ENCODE measurements at regions not wholly inside any gene's neighbourhood (a gene's known extent, or its start where the extent isn't known, plus 50 kb on each side); places are given as distances from the start of the nearest gene placed in this dataset.

GRCh38 chr5:135680713-135681112 lies 101.9 kb upstream of the CXCL14 start:
- Histone ChIP-seq H3K79me1 (ENCODE audit: low read depth, low read length) (no peaks in the 10 kb centered on the region), H3K4me2 (ENCODE audit: insufficient read depth in 1 of 2, low read depth in 2 of 2, low read length in 2 of 2) (no peak overlapping the region), H3K23me2 (ENCODE audit: low read depth, low read length) (no peaks in the 10 kb centered on the region), H4K5ac (ENCODE audit: insufficient read length, low read depth, low read length) (no peak overlapping the region), H2BK12ac (ENCODE audit: low read depth, low read length) (no peak overlapping the region), H3K56ac (replicated peaks; ENCODE audit: insufficient read length, low read depth, low read length) (no peak overlapping the region), H3K18ac (ENCODE audit: extremely low read depth, low read length) (no peak overlapping the region), H3K4me3 (ENCODE audit: extremely low read depth in 1 of 4, insufficient read depth in 2 of 4, low read depth in 3 of 4, low read length in 4 of 4) (no peak overlapping the region), H3K23ac (ENCODE audit: insufficient read length) (no peak overlapping the region), H4K20me1 (replicated peaks in 1 of 2; ENCODE audit: control insufficient read depth in 1 of 2, insufficient read depth in 2 of 2, low read length in 2 of 2) (no peaks in the 10 kb centered on the region), H2BK15ac (ENCODE audit: low read length) (no peak overlapping the region), H3K14ac (ENCODE audit: insufficient read length) (no peak overlapping the region), H2AK5ac (ENCODE audit: low read depth, low read length) (no peak overlapping the region), H4K91ac (replicated peaks; ENCODE audit: insufficient read length, low read length) (no peak overlapping the region), H3K27ac (ENCODE audit: low read depth, low read length) (no peak overlapping the region), H3K9me3 (ENCODE audit: insufficient read depth in 2 of 2, low read depth in 1 of 2, low read length in 1 of 2) (no peaks in the 10 kb centered on the region), H3K4ac (replicated peaks; ENCODE audit: insufficient read length, low read depth, low read length) (no peak overlapping the region), H3K27me3 (replicated peaks in 1 of 4; ENCODE audit: control insufficient read depth in 3 of 4, extremely low read depth in 1 of 4, insufficient read depth in 3 of 4, low read length in 3 of 4) (no peaks in the 10 kb centered on the region), H2BK5ac (ENCODE audit: low read depth, low read length) (no peak overlapping the region), H4K8ac (ENCODE audit: extremely low read depth, insufficient read depth, low read length) (no peak overlapping the region), H3K36me3 (ENCODE audit: control insufficient read depth in 2 of 4, insufficient read depth in 4 of 4, low read length in 3 of 4) (no peaks in the 10 kb centered on the region), H3K4me1 (replicated peaks in 1 of 4; ENCODE audit: control insufficient read depth in 3 of 4, insufficient read depth in 4 of 4, low read length in 3 of 4) (no peaks in the 10 kb centered on the region; a peak in 1 of 7 replicates), H3K79me2 (ENCODE audit: control insufficient read depth in 1 of 2, insufficient read depth in 2 of 2, low read length in 2 of 2) (no peaks in the 10 kb centered on the region), H2BK120ac (replicated peaks; ENCODE audit: low read depth, low read length) (no peak overlapping the region), H2BK20ac (ENCODE audit: low read length) (no peak overlapping the region), H3K9ac (replicated peaks in 1 of 4; ENCODE audit: extremely low read depth in 1 of 4, low read depth in 3 of 4, low read length in 3 of 4) (no peak overlapping the region), H2AFZ (ENCODE audit: low read length) (no peak overlapping the region)
- ChIA-PET CTCF (ENCODE audit: partially characterized antibody) (no interaction called here), POLR2A (ENCODE audit: partially characterized antibody) (no interaction called here)
- TF ChIP-seq BRCA1 (IDR thresholded peaks at IDR 0.05; ENCODE audit: low read depth, low read length), result no peak
- no peak for TF ChIP-seq JUND (IDR thresholded peaks at IDR 0.05; ENCODE audit: low read length)
- TF ChIP-seq SP4 (IDR thresholded peaks at IDR 0.05; ENCODE audit: low read length), result no peak
- TF ChIP-seq CEBPB (IDR thresholded peaks at IDR 0.05; ENCODE audit: low read depth, low read length), result no peak
- TF ChIP-seq SRF (IDR thresholded peaks at IDR 0.05; ENCODE audit: low read depth, low read length), result no peak
- no peak for TF ChIP-seq CHD2 (IDR thresholded peaks at IDR 0.05; ENCODE audit: low read length)
- no peak for TF ChIP-seq USF2 (IDR thresholded peaks at IDR 0.05; ENCODE audit: low read length)
- no peak for TF ChIP-seq GTF2F1 (IDR thresholded peaks at IDR 0.05; ENCODE audit: borderline replicate concordance, low read depth, low read length)
- no peak for TF ChIP-seq TBP (IDR thresholded peaks at IDR 0.05; ENCODE audit: low read depth, low read length)
- TF ChIP-seq SIN3A (conservative IDR thresholded peaks at IDR 0.05 in 1 of 2, IDR thresholded peaks at IDR 0.05 in 1 of 2; ENCODE audit: low read depth in 1 of 2, low read length in 2 of 2), result no peak
- no peak for TF ChIP-seq RBBP5 (IDR thresholded peaks at IDR 0.05; ENCODE audit: borderline replicate concordance, low read depth, low read length)
- TF ChIP-seq E2F6 (IDR thresholded peaks at IDR 0.05), result no peak
- FAIRE-seq (no peak), DNase-seq (ENCODE audit: low read depth in 1 of 2, low spot score in 2 of 2) (no peak)
- 86% methylated on average over 5 of the region's 5 CpGs; no CpG with 5 or more reads in 1 of the 2 experiments for WGBS, 2 experiments (ENCODE audit: extremely low coverage in 1 of 2, insufficient coverage in 1 of 2, insufficient read length in 1 of 2, insufficient replicate concordance in 2 of 2, low coverage in 1 of 2, low lambda C conversion rate in 2 of 2, missing lambda C conversion rate in 1 of 2)

Data from H1 (cell line).